Uterus (tissue), 2 donors: ENCODE measurements at regions not wholly inside any gene's neighbourhood (a gene's known extent, or its start where the extent isn't known, plus 50 kb on each side); places are given as distances from the start of the nearest gene placed in this dataset.

Source experiments
- POLR2A ChIP-seq, 2 donors: fragments of 450-650 bp; IDR thresholded peaks; one replicate each; pipeline ENCODE4 v1.6.1; 2016; ENCODE audit warnings: antibody characterized with exemption in 2 of 2, mild to moderate bottlenecking in 1 of 2, moderate library complexity in 1 of 2
- TF ChIP-seq, protein P1 (sequence below), 4 experiments: fragments of 200-600 bp in 2 of 4; fragments of 450-650 bp in 2 of 4; sonication (generic) in 2 of 4; IDR thresholded peaks; one replicate each; pipeline ENCODE4 v1.5.1; 2016 to 2019; ENCODE audit warnings: antibody characterized with exemption in 4 of 4, mild to moderate bottlenecking in 2 of 4, moderate library complexity in 1 of 4

DNA sequence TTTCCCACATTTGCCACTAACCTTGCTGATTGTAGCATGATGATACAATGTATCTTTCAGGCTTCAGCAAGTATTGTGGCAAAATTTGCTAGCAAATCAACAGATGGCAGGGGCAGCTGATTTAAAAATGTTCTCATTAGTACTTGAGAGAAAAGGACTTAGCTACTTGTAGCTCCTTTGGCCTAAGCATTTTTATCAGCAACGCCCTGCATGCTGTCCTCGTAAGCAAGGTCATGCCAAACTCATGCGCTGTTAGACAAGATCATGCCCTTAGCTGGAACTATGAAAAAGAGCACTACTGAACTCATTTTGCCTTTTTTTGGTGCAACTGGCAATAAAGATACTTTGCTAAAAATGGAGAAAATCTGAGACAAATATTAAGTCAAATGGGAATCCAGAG is 197.1 kb downstream of the ICE1 start:
- no peak for TF ChIP-seq POLR2A (IDR thresholded peaks at IDR 0.05)
- TF ChIP-seq, protein P1, sequence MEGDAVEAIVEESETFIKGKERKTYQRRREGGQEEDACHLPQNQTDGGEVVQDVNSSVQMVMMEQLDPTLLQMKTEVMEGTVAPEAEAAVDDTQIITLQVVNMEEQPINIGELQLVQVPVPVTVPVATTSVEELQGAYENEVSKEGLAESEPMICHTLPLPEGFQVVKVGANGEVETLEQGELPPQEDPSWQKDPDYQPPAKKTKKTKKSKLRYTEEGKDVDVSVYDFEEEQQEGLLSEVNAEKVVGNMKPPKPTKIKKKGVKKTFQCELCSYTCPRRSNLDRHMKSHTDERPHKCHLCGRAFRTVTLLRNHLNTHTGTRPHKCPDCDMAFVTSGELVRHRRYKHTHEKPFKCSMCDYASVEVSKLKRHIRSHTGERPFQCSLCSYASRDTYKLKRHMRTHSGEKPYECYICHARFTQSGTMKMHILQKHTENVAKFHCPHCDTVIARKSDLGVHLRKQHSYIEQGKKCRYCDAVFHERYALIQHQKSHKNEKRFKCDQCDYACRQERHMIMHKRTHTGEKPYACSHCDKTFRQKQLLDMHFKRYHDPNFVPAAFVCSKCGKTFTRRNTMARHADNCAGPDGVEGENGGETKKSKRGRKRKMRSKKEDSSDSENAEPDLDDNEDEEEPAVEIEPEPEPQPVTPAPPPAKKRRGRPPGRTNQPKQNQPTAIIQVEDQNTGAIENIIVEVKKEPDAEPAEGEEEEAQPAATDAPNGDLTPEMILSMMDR (IDR thresholded peaks at IDR 0.05): no peak
